ENCODE measurements at regions not wholly inside any gene's neighbourhood (a gene's known extent, or its start where the extent isn't known, plus 50 kb on each side); places are given as distances from the start of the nearest gene placed in this dataset.

DNA sequence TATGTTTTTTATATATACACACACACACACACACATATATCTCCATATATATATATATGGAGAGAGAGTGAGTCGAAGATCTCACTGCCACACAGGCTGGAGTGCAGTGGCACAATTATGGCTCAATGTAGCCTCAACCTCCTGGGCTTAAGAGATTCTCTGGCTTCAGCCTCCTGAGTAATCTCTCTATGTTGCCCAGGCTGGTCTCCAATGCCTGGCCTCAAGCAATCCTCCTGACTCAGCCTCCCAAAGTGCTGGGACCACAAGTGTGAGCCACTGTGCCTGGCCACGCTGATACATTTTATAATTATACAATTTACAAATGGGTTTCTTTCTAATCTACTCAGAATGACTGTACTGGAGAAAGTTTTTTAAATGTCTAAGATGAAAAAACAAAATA is 664.2 kb downstream of the PTPRC start:
- Histone ChIP-seq H3K4me1 (ENCODE audit: insufficient read depth, low read length) (peaks cover 5% of the 10 kb centered on the region), H2AFZ (ENCODE audit: low read depth, low read length) (no peak overlapping the region), H3K9ac (ENCODE audit: low read length) (no peak overlapping the region), H3K27me3 (ENCODE audit: insufficient read depth, low read length) (no peaks in the 10 kb centered on the region), H4K20me1 (ENCODE audit: insufficient read depth, low read length) (no peaks in the 10 kb centered on the region), H3K4me2 (ENCODE audit: low read length) (no peak overlapping the region), H3K4me3 (ENCODE audit: insufficient read depth, low read depth, low read length) (no peak overlapping the region), H3K36me3 (ENCODE audit: insufficient read depth, low read length) (no peaks in the 10 kb centered on the region), H3K27ac (ENCODE audit: low read depth, low read length) (no peak overlapping the region), H3K79me2 (ENCODE audit: insufficient read depth, low read length) (no peaks in the 10 kb centered on the region), H3K9me3 (ENCODE audit: insufficient read depth, low read depth, low read length) (no peaks in the 10 kb centered on the region)
- FAIRE-seq (no peak), DNase-seq (ENCODE audit: low read depth) (no peak)
- H3K4me3 Mint-ChIP-seq (ENCODE audit: unreplicated experiment), result no peak overlapping the region
- H3K9me3 Mint-ChIP-seq (ENCODE audit: unreplicated experiment), result no peaks in the 10 kb centered on the region
- peaks cover 9% of the 10 kb centered on the region for H3K4me1 Mint-ChIP-seq (ENCODE audit: low read depth, unreplicated experiment)
- H3K36me3 Mint-ChIP-seq (ENCODE audit: low read depth, unreplicated experiment), result no peaks in the 10 kb centered on the region
- no peaks in the 10 kb centered on the region for H3K27me3 Mint-ChIP-seq (ENCODE audit: low read depth, unreplicated experiment)
- no peak overlapping the region for H3K27ac Mint-ChIP-seq (ENCODE audit: unreplicated experiment)
- TF ChIP-seq EZH2 (IDR thresholded peaks at IDR 0.05; ENCODE audit: insufficient read depth, low read length), result no peak
- TF ChIP-seq, protein P1, sequence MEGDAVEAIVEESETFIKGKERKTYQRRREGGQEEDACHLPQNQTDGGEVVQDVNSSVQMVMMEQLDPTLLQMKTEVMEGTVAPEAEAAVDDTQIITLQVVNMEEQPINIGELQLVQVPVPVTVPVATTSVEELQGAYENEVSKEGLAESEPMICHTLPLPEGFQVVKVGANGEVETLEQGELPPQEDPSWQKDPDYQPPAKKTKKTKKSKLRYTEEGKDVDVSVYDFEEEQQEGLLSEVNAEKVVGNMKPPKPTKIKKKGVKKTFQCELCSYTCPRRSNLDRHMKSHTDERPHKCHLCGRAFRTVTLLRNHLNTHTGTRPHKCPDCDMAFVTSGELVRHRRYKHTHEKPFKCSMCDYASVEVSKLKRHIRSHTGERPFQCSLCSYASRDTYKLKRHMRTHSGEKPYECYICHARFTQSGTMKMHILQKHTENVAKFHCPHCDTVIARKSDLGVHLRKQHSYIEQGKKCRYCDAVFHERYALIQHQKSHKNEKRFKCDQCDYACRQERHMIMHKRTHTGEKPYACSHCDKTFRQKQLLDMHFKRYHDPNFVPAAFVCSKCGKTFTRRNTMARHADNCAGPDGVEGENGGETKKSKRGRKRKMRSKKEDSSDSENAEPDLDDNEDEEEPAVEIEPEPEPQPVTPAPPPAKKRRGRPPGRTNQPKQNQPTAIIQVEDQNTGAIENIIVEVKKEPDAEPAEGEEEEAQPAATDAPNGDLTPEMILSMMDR (IDR thresholded peaks at IDR 0.05; ENCODE audit: insufficient read depth, low read depth, low read length), result no peak

GRCh38 chr1:199305053-199305452 is 666.2 kb downstream of the PTPRC start:
- Mint-ChIP-seq H3K4me3 (ENCODE audit: unreplicated experiment) (no peak overlapping the region), H3K27me3 (ENCODE audit: low read depth, unreplicated experiment) (no peaks in the 10 kb centered on the region), H3K36me3 (ENCODE audit: low read depth, unreplicated experiment) (no peaks in the 10 kb centered on the region), H3K4me1 (ENCODE audit: low read depth, unreplicated experiment) (peaks cover 2% of the 10 kb centered on the region), H3K9me3 (ENCODE audit: unreplicated experiment) (no peaks in the 10 kb centered on the region), H3K27ac (ENCODE audit: unreplicated experiment) (no peak overlapping the region)
- H3K4me1 ChIP-seq (ENCODE audit: insufficient read depth, low read length), result peaks cover 5% of the 10 kb centered on the region
- FAIRE-seq (no peak), DNase-seq (ENCODE audit: low read depth) (no peak)
- H3K36me3 ChIP-seq (ENCODE audit: insufficient read depth, low read length), result no peaks in the 10 kb centered on the region
- no peak overlapping the region for H3K4me3 ChIP-seq (ENCODE audit: insufficient read depth, low read depth, low read length)
- H2AFZ ChIP-seq (ENCODE audit: low read depth, low read length), result no peak overlapping the region
- H3K4me2 ChIP-seq (ENCODE audit: low read length), result no peak overlapping the region
- H3K9ac ChIP-seq (ENCODE audit: low read length), result no peak overlapping the region
- no peaks in the 10 kb centered on the region for H3K9me3 ChIP-seq (ENCODE audit: insufficient read depth, low read depth, low read length)
- H4K20me1 ChIP-seq (ENCODE audit: insufficient read depth, low read length), result no peaks in the 10 kb centered on the region
- H3K27ac ChIP-seq (ENCODE audit: low read depth, low read length), result no peak overlapping the region
- TF ChIP-seq EZH2 (IDR thresholded peaks at IDR 0.05; ENCODE audit: insufficient read depth, low read length), result no peak
- TF ChIP-seq, protein P1 (IDR thresholded peaks at IDR 0.05; ENCODE audit: insufficient read depth, low read depth, low read length), result no peak
- no peaks in the 10 kb centered on the region for H3K79me2 ChIP-seq (ENCODE audit: insufficient read depth, low read length)
- H3K27me3 ChIP-seq (ENCODE audit: insufficient read depth, low read length), result no peaks in the 10 kb centered on the region

DNA sequence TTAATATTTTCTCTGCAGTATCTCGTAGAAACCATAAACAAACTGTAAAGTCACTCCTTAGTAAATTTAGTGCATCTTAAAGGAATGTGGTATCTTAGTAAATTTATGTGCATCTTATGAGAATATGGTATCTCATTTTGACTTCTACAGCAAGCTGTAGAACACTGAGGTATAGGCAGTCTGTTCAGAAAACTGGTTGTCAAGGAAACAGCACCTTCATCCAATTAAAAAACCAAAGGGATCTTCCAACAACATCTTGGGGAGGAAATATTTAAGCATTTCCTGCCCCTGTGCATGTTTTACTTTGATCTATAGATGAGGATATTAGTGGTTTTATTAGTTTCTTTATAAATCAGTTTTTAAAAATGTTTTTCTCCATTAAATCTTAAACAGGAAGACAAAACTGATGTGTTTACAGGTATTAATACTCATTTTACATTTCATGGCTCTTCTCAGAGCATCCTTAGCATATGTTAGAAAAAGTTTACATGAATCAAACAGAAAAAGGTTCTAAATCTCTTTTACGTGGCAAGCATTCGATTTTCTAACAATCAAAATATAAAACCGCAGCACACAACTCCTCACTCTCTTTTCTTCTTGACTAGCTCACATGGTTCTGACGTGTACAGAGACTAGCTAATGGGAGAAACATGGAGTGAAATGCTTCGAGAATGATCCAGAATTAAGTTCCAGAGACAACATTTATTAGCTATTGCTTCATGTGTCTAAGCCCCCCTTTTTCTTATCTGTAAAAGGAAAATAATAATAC is 668.8 kb downstream of the PTPRC start:
- Mint-ChIP-seq H3K27ac (ENCODE audit: unreplicated experiment) (no peak overlapping the region), H3K9me3 (ENCODE audit: unreplicated experiment) (no peaks in the 10 kb centered on the region), H3K4me1 (ENCODE audit: low read depth, unreplicated experiment) (peaks cover 6% of the 10 kb centered on the region), H3K27me3 (ENCODE audit: low read depth, unreplicated experiment) (no peaks in the 10 kb centered on the region), H3K36me3 (ENCODE audit: low read depth, unreplicated experiment) (no peaks in the 10 kb centered on the region), H3K4me3 (ENCODE audit: unreplicated experiment) (no peak overlapping the region)
- Histone ChIP-seq H3K36me3 (ENCODE audit: insufficient read depth, low read length) (no peaks in the 10 kb centered on the region), H3K27ac (ENCODE audit: low read depth, low read length) (no peak overlapping the region), H3K9me3 (ENCODE audit: insufficient read depth, low read depth, low read length) (no peaks in the 10 kb centered on the region), H3K4me3 (ENCODE audit: insufficient read depth, low read depth, low read length) (no peak overlapping the region), H3K27me3 (ENCODE audit: insufficient read depth, low read length) (no peaks in the 10 kb centered on the region), H2AFZ (ENCODE audit: low read depth, low read length) (no peak overlapping the region), H3K9ac (ENCODE audit: low read length) (no peak overlapping the region), H3K4me2 (ENCODE audit: low read length) (no peak overlapping the region), H4K20me1 (ENCODE audit: insufficient read depth, low read length) (no peaks in the 10 kb centered on the region), H3K79me2 (ENCODE audit: insufficient read depth, low read length) (no peaks in the 10 kb centered on the region), H3K4me1 (ENCODE audit: insufficient read depth, low read length) (no peaks in the 10 kb centered on the region)
- no peak for FAIRE-seq
- no peak for DNase-seq (ENCODE audit: low read depth)
- no peak for TF ChIP-seq EZH2 (IDR thresholded peaks at IDR 0.05; ENCODE audit: insufficient read depth, low read length)
- TF ChIP-seq, protein P1 (IDR thresholded peaks at IDR 0.05; ENCODE audit: insufficient read depth, low read depth, low read length), result no peak

All from astrocyte (in vitro differentiated cells and primary cell).